Uterus (tissue), 2 donors: ENCODE measurements at regions not wholly inside any gene's neighbourhood (a gene's known extent, or its start where the extent isn't known, plus 50 kb on each side); places are given as distances from the start of the nearest gene placed in this dataset.

Source experiments
- CTCF ChIP-seq, 4 experiments: fragments of 200-600 bp in 2 of 4; fragments of 450-650 bp in 2 of 4; sonication (generic) in 2 of 4; IDR thresholded peaks; one replicate each; pipeline ENCODE4 v1.5.1; 2016 to 2019; ENCODE audit warnings: antibody characterized with exemption in 4 of 4, mild to moderate bottlenecking in 2 of 4, moderate library complexity in 1 of 4
- POLR2A ChIP-seq, 2 donors: fragments of 450-650 bp; IDR thresholded peaks; one replicate each; pipeline ENCODE4 v1.6.1; 2016; ENCODE audit warnings: antibody characterized with exemption in 2 of 2, mild to moderate bottlenecking in 1 of 2, moderate library complexity in 1 of 2

GRCh38 chr5:145478651-145479050, 356.5 kb downstream of the PRELID2 start:
- no peak for TF ChIP-seq CTCF (IDR thresholded peaks at IDR 0.05)
- no peak for TF ChIP-seq POLR2A (IDR thresholded peaks at IDR 0.05)
